ENCODE measurements at regions not wholly inside any gene's neighbourhood (a gene's known extent, or its start where the extent isn't known, plus 50 kb on each side); places are given as distances from the start of the nearest gene placed in this dataset.

- TF ChIP-seq CTCF (IDR thresholded peaks at IDR 0.05; ENCODE audit: low read depth, low read length) (no peak), EZH2phosphoT487 (IDR thresholded peaks at IDR 0.05; ENCODE audit: low read depth) (no peak)
These were observed 494.8 kb upstream of the MAN1A1 start for GRCh38 chr6:119844387-119844786.
